ENCODE measurements at regions not wholly inside any gene's neighbourhood (a gene's known extent, or its start where the extent isn't known, plus 50 kb on each side); places are given as distances from the start of the nearest gene placed in this dataset.

DNA sequence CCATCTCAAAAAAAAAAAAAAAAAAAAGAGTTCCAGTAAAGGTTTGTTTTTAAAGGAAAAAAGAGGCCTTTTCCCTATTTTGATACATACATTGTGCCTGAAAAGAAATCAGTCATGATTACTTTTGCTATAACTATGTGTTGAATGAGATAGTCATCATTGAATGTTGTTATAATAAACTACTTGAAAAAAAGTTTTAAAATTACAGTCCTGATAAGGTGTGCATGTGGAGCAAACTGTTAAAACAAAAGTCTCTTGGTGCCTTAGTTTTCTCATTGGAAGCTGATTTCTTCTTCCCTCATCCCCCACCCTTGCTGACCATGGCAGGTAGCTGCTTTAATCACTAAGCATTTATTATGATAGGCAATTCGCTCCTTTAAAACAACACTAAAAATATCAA lies 172.3 kb upstream of the TBCA start:
- H3K36me3 ChIP-seq, result no peaks in the 10 kb centered on the region
- WGBS, result 94% methylated on average over 1 of the region's 1 CpG
- H3K27ac ChIP-seq, result no peak overlapping the region
- peaks cover 16% of the 10 kb centered on the region for H3K27me3 ChIP-seq
- no peaks in the 10 kb centered on the region for H3K9me3 ChIP-seq
- H3K4me1 ChIP-seq, result no peaks in the 10 kb centered on the region
- H3K4me3 ChIP-seq, result no peak overlapping the region
- TF ChIP-seq CTCF (IDR thresholded peaks at IDR 0.05) (no peak), POLR2AphosphoS5 (IDR thresholded peaks at IDR 0.05) (no peak), POLR2A (IDR thresholded peaks at IDR 0.05) (no peak), EP300 (IDR thresholded peaks at IDR 0.05) (no peak)
- no peak for DNase-seq (ENCODE audit: low spot score in 2 of 2)

- Histone ChIP-seq H3K27me3 (peaks cover 16% of the 10 kb centered on the region), H3K4me3 (no peak overlapping the region), H3K9me3 (no peaks in the 10 kb centered on the region), H3K36me3 (no peaks in the 10 kb centered on the region), H3K4me1 (no peaks in the 10 kb centered on the region), H3K27ac (no peak overlapping the region)
- 77% methylated on average over 7 of the region's 7 CpGs for WGBS
- DNase-seq (ENCODE audit: low spot score in 2 of 2), result no peak
- TF ChIP-seq POLR2AphosphoS5 (IDR thresholded peaks at IDR 0.05) (no peak), POLR2A (IDR thresholded peaks at IDR 0.05) (no peak), EP300 (IDR thresholded peaks at IDR 0.05) (no peak), CTCF (IDR thresholded peaks at IDR 0.05) (no peak)
Observed at GRCh38 chr5:77947041-77947428, 170.9 kb upstream of the TBCA start.

- no peaks in the 10 kb centered on the region for H3K36me3 ChIP-seq
- H3K4me1 ChIP-seq, result no peaks in the 10 kb centered on the region
- no peak overlapping the region for H3K27ac ChIP-seq
- peaks cover 16% of the 10 kb centered on the region for H3K27me3 ChIP-seq
- 29% methylated on average over 4 of the region's 4 CpGs for WGBS
- no peaks in the 10 kb centered on the region for H3K9me3 ChIP-seq
- DNase-seq (ENCODE audit: low spot score in 2 of 2), result no peak
- TF ChIP-seq POLR2AphosphoS5 (IDR thresholded peaks at IDR 0.05) (no peak), CTCF (IDR thresholded peaks at IDR 0.05) (no peak), POLR2A (IDR thresholded peaks at IDR 0.05) (no peak), EP300 (IDR thresholded peaks at IDR 0.05) (no peak)
- H3K4me3 ChIP-seq, result no peak overlapping the region
Observed at GRCh38 chr5:77946381-77947040, 170.4 kb upstream of the TBCA start.

DNA sequence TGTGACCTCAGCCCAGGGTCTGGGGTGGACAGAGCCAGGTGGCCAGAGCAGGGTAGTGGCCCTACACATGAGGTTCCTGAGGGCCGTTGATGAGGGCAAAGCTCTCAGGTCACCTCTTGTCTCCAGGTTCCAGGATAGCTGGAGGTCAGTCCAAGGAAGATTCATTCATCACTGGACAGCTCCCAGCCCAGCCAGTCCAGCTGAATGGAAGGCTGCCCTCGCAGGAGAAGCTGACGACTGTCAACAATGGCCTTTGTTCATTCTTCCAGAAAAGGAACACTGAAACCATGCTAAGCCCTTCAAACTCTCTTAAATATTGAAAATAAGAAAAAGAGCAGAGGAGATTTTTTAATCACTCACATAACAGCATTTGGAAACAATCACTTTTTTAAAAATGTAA lies 169.7 kb upstream of the TBCA start:
- DNase-seq (ENCODE audit: low spot score in 2 of 2), result no peak
- Histone ChIP-seq H3K4me1 (no peaks in the 10 kb centered on the region), H3K36me3 (no peaks in the 10 kb centered on the region), H3K27ac (no peak overlapping the region), H3K4me3 (no peak overlapping the region), H3K9me3 (no peaks in the 10 kb centered on the region), H3K27me3 (peaks cover 16% of the 10 kb centered on the region)
- 50% methylated on average over 3 of the region's 3 CpGs for WGBS
- no peak for TF ChIP-seq EP300 (IDR thresholded peaks at IDR 0.05)
- no peak for TF ChIP-seq POLR2A (IDR thresholded peaks at IDR 0.05)
- TF ChIP-seq POLR2AphosphoS5 (IDR thresholded peaks at IDR 0.05), result no peak
- TF ChIP-seq CTCF (IDR thresholded peaks at IDR 0.05), result no peak

GRCh38 chr5:77944757-77945340 lies 168.7 kb upstream of the TBCA start:
- H3K27ac ChIP-seq, result no peak overlapping the region
- no peaks in the 10 kb centered on the region for H3K4me1 ChIP-seq
- DNase-seq (ENCODE audit: low spot score in 2 of 2), result no peak
- H3K36me3 ChIP-seq, result no peaks in the 10 kb centered on the region
- TF ChIP-seq CTCF (IDR thresholded peaks at IDR 0.05) (no peak), POLR2AphosphoS5 (IDR thresholded peaks at IDR 0.05) (no peak), POLR2A (IDR thresholded peaks at IDR 0.05) (no peak), EP300 (IDR thresholded peaks at IDR 0.05) (no peak)
- WGBS, result 96% methylated on average over 3 of the region's 3 CpGs
- peaks cover 16% of the 10 kb centered on the region for H3K27me3 ChIP-seq
- no peak overlapping the region for H3K4me3 ChIP-seq
- no peaks in the 10 kb centered on the region for H3K9me3 ChIP-seq

Data from suprapubic skin (tissue), 4 donors.